ENCODE measurements at regions not wholly inside any gene's neighbourhood (a gene's known extent, or its start where the extent isn't known, plus 50 kb on each side); places are given as distances from the start of the nearest gene placed in this dataset.
"Not testable (repeated sequence)": the region's sequence is repeated elsewhere in the genome, so short reads cannot be mapped to it uniquely, and the experiment has no call there.

GRCh38 chr5:99586878-99587277, 658.1 kb upstream of the CHD1 start:
- DNase-seq (ENCODE audit: low read depth): no peak

- DNase-seq (ENCODE audit: low read depth): not testable (repeated sequence)
Measured at GRCh38 chr5:99581204-99581603, 652.4 kb upstream of the CHD1 start.

- not testable (repeated sequence) for DNase-seq (ENCODE audit: low read depth)
Measured at GRCh38 chr5:99562937-99563627, 634.3 kb upstream of the CHD1 start.

- no peak for DNase-seq (ENCODE audit: low read depth)
Measured at GRCh38 chr5:99553211-99553810, 624.5 kb upstream of the CHD1 start.

- no peak for DNase-seq (ENCODE audit: low read depth)
Measured at GRCh38 chr5:99544356-99544755, 615.5 kb upstream of the CHD1 start.

- DNase-seq (ENCODE audit: low read depth): no peak
Measured at GRCh38 chr5:99543841-99544240, 615.0 kb upstream of the CHD1 start.

- DNase-seq (ENCODE audit: low read depth): not testable (repeated sequence)
Measured at GRCh38 chr5:99534241-99534640, 605.4 kb upstream of the CHD1 start.

GRCh38 chr5:99521666-99522065, 592.9 kb upstream of the CHD1 start:
- not testable (repeated sequence) for DNase-seq (ENCODE audit: low read depth)

- not testable (repeated sequence) for DNase-seq (ENCODE audit: low read depth)
Measured at GRCh38 chr5:99515864-99516490, 587.2 kb upstream of the CHD1 start.

- DNase-seq (ENCODE audit: low read depth): not testable (repeated sequence)
Measured at GRCh38 chr5:99510237-99510866, 581.5 kb upstream of the CHD1 start.

GRCh38 chr5:99509064-99509463, 580.3 kb upstream of the CHD1 start:
- not testable (repeated sequence) for DNase-seq (ENCODE audit: low read depth)

GRCh38 chr5:99495456-99495855, 566.6 kb upstream of the CHD1 start:
- not testable (repeated sequence) for DNase-seq (ENCODE audit: low read depth)

GRCh38 chr5:99478450-99478849, 549.6 kb upstream of the CHD1 start:
- not testable (repeated sequence) for DNase-seq (ENCODE audit: low read depth)

- not testable (repeated sequence) for DNase-seq (ENCODE audit: low read depth)
Measured at GRCh38 chr5:99473328-99473727, 544.5 kb upstream of the CHD1 start.

GRCh38 chr5:99471726-99472125, 542.9 kb upstream of the CHD1 start:
- DNase-seq (ENCODE audit: low read depth): not testable (repeated sequence)

- DNase-seq (ENCODE audit: low read depth): not testable (repeated sequence)
Measured at GRCh38 chr5:99471178-99471577, 542.4 kb upstream of the CHD1 start.

- not testable (repeated sequence) for DNase-seq (ENCODE audit: low read depth)
Measured at GRCh38 chr5:99470636-99471035, 541.8 kb upstream of the CHD1 start.

- no peak for DNase-seq (ENCODE audit: low read depth)
Measured at GRCh38 chr5:99460701-99461100, 531.9 kb upstream of the CHD1 start.

- DNase-seq (ENCODE audit: low read depth): no peak
Measured at GRCh38 chr5:99453196-99453595, 524.4 kb upstream of the CHD1 start.

GRCh38 chr5:99449786-99450185, 521.0 kb upstream of the CHD1 start:
- DNase-seq (ENCODE audit: low read depth): no peak

- DNase-seq (ENCODE audit: low read depth): no peak
Measured at GRCh38 chr5:99445805-99446204, 517.0 kb upstream of the CHD1 start.

- DNase-seq (ENCODE audit: low read depth): peak; percentile 1
Measured at GRCh38 chr5:99441235-99441634, 512.4 kb upstream of the CHD1 start.

GRCh38 chr5:99438619-99439018, 509.8 kb upstream of the CHD1 start:
- no peak for DNase-seq (ENCODE audit: low read depth)
